Activated T-cell treated with anti-CD3 and anti-CD28 coated beads, Interleukin-2, amount 50 U/mL, for 72 hours (primary cell): ENCODE measurements at regions not wholly inside any gene's neighbourhood (a gene's known extent, or its start where the extent isn't known, plus 50 kb on each side); places are given as distances from the start of the nearest gene placed in this dataset.
A peak's percentile ranks its signal among the peaks of the same experiment; 100 is the strongest.
"Not testable (repeated sequence)": the region's sequence is repeated elsewhere in the genome, so short reads cannot be mapped to it uniquely, and the experiment has no call there.

Experiments
- ATAC-seq, 2 donors: fragments of 150-1000 bp; cut with Tn5 transposase; replicated peaks in 1 of 2; 2 replicates each; pipeline ENCODE4 v1.10.0; 2021; ENCODE audit warnings: moderate library complexity in 2 of 2, mild to moderate bottlenecking in 1 of 2
- DNase-seq, 2 donors: peaks; one replicate each; pipeline ENCODE4 v3.0.0; 2021 to 2022; ENCODE audit warnings: mixed read lengths in 1 of 2
- H3K27ac Mint-ChIP-seq: one replicate; pipeline ENCODE4 v1.8.0; 2022; ENCODE audit warnings: mild to moderate bottlenecking, moderate library complexity, mixed read lengths
- H3K27me3 Mint-ChIP-seq: one replicate; pipeline ENCODE4 v1.8.0; 2022; ENCODE audit warnings: low read depth, mixed read lengths
- H3K36me3 Mint-ChIP-seq, 2 donors: one replicate each; pipeline ENCODE4 v1.8.0; 2022; ENCODE audit warnings: mixed read lengths in 2 of 2, mild to moderate bottlenecking in 1 of 2; ENCODE audit not compliant: insufficient read depth in 2 of 2
- H3K4me1 Mint-ChIP-seq: one replicate; pipeline ENCODE4 v1.8.0; 2022; ENCODE audit warnings: low read depth, mixed read lengths
- H3K4me3 Mint-ChIP-seq, 2 donors: one replicate each; pipeline ENCODE4 v1.8.0; 2022; ENCODE audit warnings: mild to moderate bottlenecking in 2 of 2, mixed read lengths in 2 of 2, moderate library complexity in 2 of 2
- H3K9me3 Mint-ChIP-seq, 2 donors: one replicate each; pipeline ENCODE4 v1.8.0; 2022; ENCODE audit warnings: mixed read lengths in 2 of 2

- Mint-ChIP-seq H3K9me3 (no peaks in the 10 kb centered on the region), H3K4me1 (peaks cover 16% of the 10 kb centered on the region), H3K4me3 (no peak overlapping the region), H3K27ac (no peak overlapping the region), H3K36me3 (no peaks in the 10 kb centered on the region), H3K27me3 (no peaks in the 10 kb centered on the region)
- ATAC-seq (no peak), DNase-seq (no peak)
Measured at GRCh38 chr3:30535525-30535924, 70.9 kb upstream of the TGFBR2 start.

- no peak overlapping the region for H3K27ac Mint-ChIP-seq
- DNase-seq = no peak
- H3K36me3 Mint-ChIP-seq = no peaks in the 10 kb centered on the region
- H3K4me3 Mint-ChIP-seq = no peak overlapping the region
- peak; percentile 64 to 72 for ATAC-seq
- H3K9me3 Mint-ChIP-seq = no peaks in the 10 kb centered on the region
- H3K27me3 Mint-ChIP-seq = no peaks in the 10 kb centered on the region
- H3K4me1 Mint-ChIP-seq = peaks cover 16% of the 10 kb centered on the region
Measured at GRCh38 chr3:30538791-30539190, 67.6 kb upstream of the TGFBR2 start.

- Mint-ChIP-seq H3K9me3 (no peaks in the 10 kb centered on the region), H3K36me3 (no peaks in the 10 kb centered on the region), H3K4me1 (peaks cover 16% of the 10 kb centered on the region), H3K4me3 (no peak overlapping the region), H3K27ac (no peak overlapping the region), H3K27me3 (no peaks in the 10 kb centered on the region)
- DNase-seq (no peak), ATAC-seq (no peak)
Measured at GRCh38 chr3:30539206-30539605, 67.2 kb upstream of the TGFBR2 start.

- no peaks in the 10 kb centered on the region for H3K27me3 Mint-ChIP-seq
- H3K9me3 Mint-ChIP-seq = no peaks in the 10 kb centered on the region
- H3K4me3 Mint-ChIP-seq = no peak overlapping the region
- no peak overlapping the region for H3K27ac Mint-ChIP-seq
- ATAC-seq = no peak
- peaks cover 17% of the 10 kb centered on the region for H3K4me1 Mint-ChIP-seq
- no peaks in the 10 kb centered on the region for H3K36me3 Mint-ChIP-seq
- no peak for DNase-seq
Measured at GRCh38 chr3:30539772-30540171, 66.6 kb upstream of the TGFBR2 start.

GRCh38 chr3:30541156-30541555, 65.2 kb upstream of the TGFBR2 start:
- not testable (repeated sequence) for H3K27me3 Mint-ChIP-seq, H3K9me3 Mint-ChIP-seq, H3K4me3 Mint-ChIP-seq, H3K36me3 Mint-ChIP-seq, ATAC-seq, DNase-seq, H3K27ac Mint-ChIP-seq
- H3K4me1 Mint-ChIP-seq = peaks cover 30% of the 10 kb centered on the region

GRCh38 chr3:30542897-30543296, 63.5 kb upstream of the TGFBR2 start:
- no peak overlapping the region for H3K4me3 Mint-ChIP-seq
- no peaks in the 10 kb centered on the region for H3K27me3 Mint-ChIP-seq
- no peaks in the 10 kb centered on the region for H3K36me3 Mint-ChIP-seq
- H3K27ac Mint-ChIP-seq = no peak overlapping the region
- no peaks in the 10 kb centered on the region for H3K9me3 Mint-ChIP-seq
- H3K4me1 Mint-ChIP-seq = peaks cover 29% of the 10 kb centered on the region
- DNase-seq (no peak), ATAC-seq (no peak)

- Mint-ChIP-seq H3K27me3 (no peaks in the 10 kb centered on the region), H3K27ac (no peak overlapping the region), H3K4me3 (no peak overlapping the region), H3K4me1 (peaks cover 23% of the 10 kb centered on the region), H3K36me3 (no peaks in the 10 kb centered on the region), H3K9me3 (no peaks in the 10 kb centered on the region)
- ATAC-seq = no peak
- DNase-seq = no peak
Measured at GRCh38 chr3:30544812-30545211, 61.6 kb upstream of the TGFBR2 start.

GRCh38 chr3:30546934-30547333, 59.5 kb upstream of the TGFBR2 start:
- peaks cover 0 to 1% of the 10 kb centered on the region in 2 donors for H3K36me3 Mint-ChIP-seq
- ATAC-seq (no peak), DNase-seq (no peak)
- peaks cover 23% of the 10 kb centered on the region for H3K4me1 Mint-ChIP-seq
- no peak overlapping the region for H3K4me3 Mint-ChIP-seq
- no peaks in the 10 kb centered on the region for H3K27me3 Mint-ChIP-seq
- no peak overlapping the region for H3K27ac Mint-ChIP-seq
- H3K9me3 Mint-ChIP-seq = no peaks in the 10 kb centered on the region

GRCh38 chr3:30547716-30548115, 58.7 kb upstream of the TGFBR2 start:
- peaks cover 0 to 1% of the 10 kb centered on the region in 2 donors for H3K36me3 Mint-ChIP-seq
- no peak overlapping the region for H3K27ac Mint-ChIP-seq
- peaks cover 31% of the 10 kb centered on the region for H3K4me1 Mint-ChIP-seq
- DNase-seq (no peak), ATAC-seq (no peak)
- H3K9me3 Mint-ChIP-seq = no peaks in the 10 kb centered on the region
- H3K4me3 Mint-ChIP-seq = no peak overlapping the region
- H3K27me3 Mint-ChIP-seq = no peaks in the 10 kb centered on the region

GRCh38 chr3:30548600-30548999, 57.8 kb upstream of the TGFBR2 start:
- ATAC-seq (peak; percentile 23 to 36), DNase-seq (peak; percentile 10 to 26)

GRCh38 chr3:30549600-30549999, 56.8 kb upstream of the TGFBR2 start:
- peaks cover 45% of the 10 kb centered on the region for H3K4me1 Mint-ChIP-seq
- ATAC-seq = no peak
- H3K4me3 Mint-ChIP-seq = no peak overlapping the region

More at GRCh38 chr3:30548600-30548999, 57.8 kb upstream of the TGFBR2 start:
- H3K36me3 Mint-ChIP-seq = peaks cover 0 to 1% of the 10 kb centered on the region in 2 donors
- H3K27ac Mint-ChIP-seq = no peak overlapping the region
- no peaks in the 10 kb centered on the region for H3K9me3 Mint-ChIP-seq
- H3K4me1 Mint-ChIP-seq = peaks cover 37% of the 10 kb centered on the region
- H3K4me3 Mint-ChIP-seq = no peak overlapping the region
- no peaks in the 10 kb centered on the region for H3K27me3 Mint-ChIP-seq

GRCh38 chr3:30550246-30550645, 56.2 kb upstream of the TGFBR2 start:
- ATAC-seq (no peak), DNase-seq (no peak)
- Mint-ChIP-seq H3K27me3 (no peaks in the 10 kb centered on the region), H3K4me3 (no peak overlapping the region), H3K36me3 (peaks cover 0 to 1% of the 10 kb centered on the region in 2 donors), H3K9me3 (no peaks in the 10 kb centered on the region), H3K4me1 (peaks cover 40% of the 10 kb centered on the region), H3K27ac (no peak overlapping the region)

More at GRCh38 chr3:30549600-30549999, 56.8 kb upstream of the TGFBR2 start:
- Mint-ChIP-seq H3K27ac (no peak overlapping the region), H3K9me3 (no peaks in the 10 kb centered on the region), H3K27me3 (no peaks in the 10 kb centered on the region), H3K36me3 (peaks cover 0 to 1% of the 10 kb centered on the region in 2 donors)
- no peak for DNase-seq

- H3K9me3 Mint-ChIP-seq = no peaks in the 10 kb centered on the region
- H3K4me1 Mint-ChIP-seq = peaks cover 31% of the 10 kb centered on the region
- no peak overlapping the region for H3K27ac Mint-ChIP-seq
- no peaks in the 10 kb centered on the region for H3K27me3 Mint-ChIP-seq
- DNase-seq = no peak
- ATAC-seq = no peak
- H3K36me3 Mint-ChIP-seq = peaks cover 0 to 1% of the 10 kb centered on the region in 2 donors
- no peak overlapping the region for H3K4me3 Mint-ChIP-seq
Measured at GRCh38 chr3:30551266-30551665, 55.1 kb upstream of the TGFBR2 start.

GRCh38 chr3:30551927-30552326, 54.5 kb upstream of the TGFBR2 start:
- H3K4me3 Mint-ChIP-seq = no peak overlapping the region
- peaks cover 0 to 1% of the 10 kb centered on the region in 2 donors for H3K36me3 Mint-ChIP-seq
- DNase-seq (no peak), ATAC-seq (no peak)
- H3K27me3 Mint-ChIP-seq = no peaks in the 10 kb centered on the region
- peaks cover 30% of the 10 kb centered on the region for H3K4me1 Mint-ChIP-seq
- H3K27ac Mint-ChIP-seq = no peak overlapping the region
- no peaks in the 10 kb centered on the region for H3K9me3 Mint-ChIP-seq
